HepG2 (cell line): ENCODE measurements at regions not wholly inside any gene's neighbourhood (a gene's known extent, or its start where the extent isn't known, plus 50 kb on each side); places are given as distances from the start of the nearest gene placed in this dataset.

Experiments used
- ATAC-seq: fragments of 200-7000 bp; cut with Tn5 transposase; 3 replicates; pipeline ENCODE4 v1.9.1; 2020; ENCODE audit warnings: mild to moderate bottlenecking, moderate library complexity
- BruUV-seq: library from RNA; stranded (reverse); fragments of 400-500 nt; replicated peaks from 2 replicates; lab custom pipeline; 2021; lab: Mats Ljungman, UMichigan
- CTCF ChIA-PET: fragments of 300-600 bp; formaldehyde crosslinking; extraction: SDS; loops from one replicate; lab custom pipeline; 2021; ENCODE audit warnings: low total read pairs, inconsistent platforms, low intra/inter-chr PET ratio; lab: Yijun Ruan, JAX
- POLR2A ChIA-PET: fragments of 350-600 bp; sonication (Branson Sonifier 250); formaldehyde crosslinking; loops from one replicate; lab custom pipeline; 2020; ENCODE audit warnings: antibody characterized with exemption, inconsistent platforms; lab: Yijun Ruan, JAX
- DNase-seq: peaks from one replicate; pipeline ENCODE4 v3.0.0-alpha.2; 2015; ENCODE audit warnings: low spot score
- FAIRE-seq: peaks from 3 replicates; lab custom pipeline; 2011; peaks lifted over from hg19 to GRCh38; lab: Jason Lieb, UNC
- H2AFZ ChIP-seq: one replicate; pipeline ENCODE4 v1.6.1; 2011; ENCODE audit warnings: low read length, inconsistent platforms
- H3K27ac ChIP-seq: fragments of 300-600 bp; 3 replicates; pipeline ENCODE4 v1.8.0; 2011; ENCODE audit warnings: mixed run types, mild to moderate bottlenecking, mixed read lengths, low read length, inconsistent platforms; ENCODE audit not compliant: insufficient read depth; ENCODE audit errors: extremely low read length
- H3K27me3 ChIP-seq, 2 experiments: fragments of 200-600 bp in 1 of 2; 2 replicates in 1 of 2; 3 replicates in 1 of 2; pipeline versions ENCODE4 v1.6.0 to v1.8.0; 2011; ENCODE audit warnings: low read length in 2 of 2, mild to moderate bottlenecking in 2 of 2, moderate library complexity in 2 of 2, inconsistent platforms in 1 of 2; ENCODE audit not compliant: insufficient read depth in 2 of 2, control insufficient read depth in 1 of 2
- H3K36me3 ChIP-seq, 2 experiments: fragments of 200-600 bp in 1 of 2; replicated peaks in 1 of 2; 2 replicates in 1 of 2; 3 replicates in 1 of 2; pipeline versions ENCODE4 v1.5.1 to v1.8.0; 2011; ENCODE audit warnings: low read length in 2 of 2, inconsistent platforms in 1 of 2; ENCODE audit not compliant: insufficient read depth in 2 of 2, control insufficient read depth in 1 of 2
- H3K4me1 ChIP-seq: 2 replicates; pipeline ENCODE4 v1.5.1; 2012; ENCODE audit warnings: low read length, inconsistent platforms; ENCODE audit not compliant: insufficient read depth
- H3K4me2 ChIP-seq: 2 replicates; pipeline ENCODE4 v1.6.0; 2011; ENCODE audit warnings: low read depth, low read length, inconsistent platforms
- H3K4me3 ChIP-seq, 3 experiments: fragments of 200-600 bp in 1 of 3; sonication (generic), shearing (Covaris generic) in 1 of 3; replicated peaks in 1 of 3; 2 replicates each; pipeline ENCODE4 v1.5.1; 2011 to 2016; ENCODE audit warnings: low read length in 3 of 3, inconsistent platforms in 2 of 3, low read depth in 2 of 3, mild to moderate bottlenecking in 2 of 3, control low read depth in 1 of 3, mixed read lengths in 1 of 3; ENCODE audit not compliant: insufficient read depth in 1 of 3
- H3K79me2 ChIP-seq: one replicate; pipeline ENCODE4 v1.6.1; 2011; ENCODE audit warnings: low read length, inconsistent platforms; ENCODE audit not compliant: insufficient read depth
- H3K9ac ChIP-seq: 2 replicates; pipeline ENCODE4 v1.6.0; 2011; ENCODE audit warnings: mild to moderate bottlenecking, low read depth, low read length, inconsistent platforms; ENCODE audit not compliant: insufficient read depth
- H3K9me3 ChIP-seq: 2 replicates; pipeline ENCODE4 v1.5.1; 2012; ENCODE audit warnings: mild to moderate bottlenecking, low read length
- H4K20me1 ChIP-seq: 2 replicates; pipeline ENCODE4 v1.6.0; 2011; ENCODE audit warnings: inconsistent platforms, mild to moderate bottlenecking, low read length, moderate library complexity; ENCODE audit not compliant: insufficient read depth
- HOXD1 ChIP-seq: sonication (generic); formaldehyde crosslinking; IDR thresholded peaks from 2 replicates; pipeline ENCODE4 v1.5.0; 2020; ENCODE audit warnings: missing genetic modification reagents
- PHF20 ChIP-seq: sonication (generic); formaldehyde crosslinking; IDR thresholded peaks from 2 replicates; pipeline ENCODE4 v1.5.0; 2020; ENCODE audit warnings: mild to moderate bottlenecking, missing genetic modification reagents
- SPEN ChIP-seq: sonication (generic); formaldehyde crosslinking; IDR thresholded peaks from 2 replicates; pipeline ENCODE4 v1.5.1; 2020; ENCODE audit warnings: low read depth, mild to moderate bottlenecking, missing genetic modification reagents
- ZBTB1 ChIP-seq: sonication (generic); formaldehyde crosslinking; IDR thresholded peaks from 2 replicates; pipeline ENCODE4 v1.4.0; 2020; ENCODE audit warnings: missing genetic modification reagents, borderline replicate concordance
- ZEB1 ChIP-seq: IDR thresholded peaks from 2 replicates; pipeline ENCODE4 v1.6.1; 2012; ENCODE audit warnings: mild to moderate bottlenecking, low read depth, inconsistent platforms; ENCODE audit not compliant: insufficient replicate concordance
- ZNF878 ChIP-seq: sonication (generic); formaldehyde crosslinking; IDR thresholded peaks from 2 replicates; pipeline ENCODE4 v1.8.1; 2023; ENCODE audit warnings: mild to moderate bottlenecking, missing genetic modification reagents, moderate library complexity
- WGBS: methylation state at CpG from one replicate; pipeline ENCODE4 v1.1.6; 2017; ENCODE audit warnings: low lambda C conversion rate; 5-methylcytosine and 5-hydroxymethylcytosine counted together
- in situ Hi-C: cut with HindIII; loops from 2 replicates; pipeline ENCODE4 v1.10.0; 2017; ENCODE audit warnings: low pct_unique_long_range_greater_than_20kb; ENCODE audit not compliant: extremely low pct_ligation_motif_present
- intact Hi-C: fragments of 100-400 bp; cut with micrococcal nuclease; formaldehyde crosslinking; loops from one replicate; pipeline ENCODE4 v1.10.0; 2022; ENCODE audit not compliant: unreplicated experiment
- TF ChIP-seq, protein P1 (sequence below): sonication (generic); formaldehyde crosslinking; IDR thresholded peaks from 2 replicates; pipeline ENCODE4 v1.4.0; 2020; ENCODE audit warnings: missing genetic modification reagents
- TF ChIP-seq, protein P2 (sequence below): sonication (generic); formaldehyde crosslinking; IDR thresholded peaks from 2 replicates; pipeline ENCODE4 v1.4.0; 2020; ENCODE audit warnings: missing genetic modification reagents
- TF ChIP-seq, protein P3 (sequence below): sonication (generic); formaldehyde crosslinking; IDR thresholded peaks from 2 replicates; pipeline ENCODE4 v1.4.0; 2020; ENCODE audit warnings: mild to moderate bottlenecking, missing genetic modification reagents
- TF ChIP-seq, protein P4 (sequence below): sonication (generic); formaldehyde crosslinking; IDR thresholded peaks from 2 replicates; pipeline ENCODE4 v1.9.0; 2022; ENCODE audit warnings: low read depth, missing genetic modification reagents

- no peak overlapping the region for H3K27ac ChIP-seq
- H4K20me1 ChIP-seq, result no peaks in the 10 kb centered on the region
- ATAC-seq, result no peak
- H3K4me1 ChIP-seq, result peaks cover 11% of the 10 kb centered on the region
- H3K9me3 ChIP-seq, result no peaks in the 10 kb centered on the region
- no peak overlapping the region for H3K4me2 ChIP-seq
- no peak overlapping the region for H3K9ac ChIP-seq
- no peaks in the 10 kb centered on the region for H3K36me3 ChIP-seq
- 10% methylated on average over 2 of the region's 2 CpGs for WGBS
- H3K79me2 ChIP-seq, result no peaks in the 10 kb centered on the region
- CTCF ChIA-PET, result no interaction called here
- TF ChIP-seq ZNF878 (CRISPR knock-in tag), result no peak
- no peak for TF ChIP-seq ZBTB1
- TF ChIP-seq HOXD1 (CRISPR knock-in tag), result no peak
- TF ChIP-seq ZEB1, result no peak
- TF ChIP-seq PHF20 (CRISPR knock-in tag), result no peak
- TF ChIP-seq SPEN (CRISPR knock-in tag), result no peak
- TF ChIP-seq, protein P1, sequence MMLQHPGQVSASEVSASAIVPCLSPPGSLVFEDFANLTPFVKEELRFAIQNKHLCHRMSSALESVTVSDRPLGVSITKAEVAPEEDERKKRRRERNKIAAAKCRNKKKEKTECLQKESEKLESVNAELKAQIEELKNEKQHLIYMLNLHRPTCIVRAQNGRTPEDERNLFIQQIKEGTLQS, result no peak
- TF ChIP-seq, all 625 proteins: peak for 0
- FAIRE-seq (no peak), DNase-seq (no peak)
- Histone ChIP-seq H3K27me3 (no peaks in the 10 kb centered on the region), H3K4me3 (no peak overlapping the region), H2AFZ (no peak overlapping the region)
- POLR2A ChIA-PET, result no interaction called here
- BruUV-seq, result no TSS peak
- intact Hi-C loops, result no loop called here
- in situ Hi-C loops, result no loop called here
Observed at GRCh38 chr7:46029111-46029704, 108.1 kb upstream of the IGFBP3 start.

DNA sequence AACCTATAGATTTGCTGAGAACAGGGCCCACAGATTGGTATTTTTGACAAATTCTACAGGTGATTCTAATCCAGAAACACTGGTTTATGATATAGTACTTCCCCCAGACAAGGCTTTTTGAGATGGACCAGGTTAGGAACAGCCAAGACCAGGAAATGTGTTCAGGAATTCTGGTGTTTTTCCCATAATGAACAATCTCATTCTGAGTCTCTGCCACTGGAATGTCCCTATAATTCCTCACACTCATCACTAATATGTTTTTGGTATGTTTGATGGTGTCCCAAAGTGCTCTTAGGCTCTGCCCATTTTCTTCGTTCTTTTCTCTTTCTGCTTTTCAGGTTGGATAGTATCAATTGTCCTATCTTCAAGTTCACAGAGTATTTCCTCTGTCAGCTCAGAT, 107.2 kb upstream of the IGFBP3 start:
- Histone ChIP-seq H3K4me2 (no peak overlapping the region), H4K20me1 (no peaks in the 10 kb centered on the region), H3K27ac (no peak overlapping the region), H3K4me1 (peaks cover 11% of the 10 kb centered on the region), H3K4me3 (no peak overlapping the region), H3K79me2 (no peaks in the 10 kb centered on the region), H3K9me3 (no peaks in the 10 kb centered on the region), H3K27me3 (no peaks in the 10 kb centered on the region), H3K9ac (no peak overlapping the region), H2AFZ (no peak overlapping the region), H3K36me3 (no peaks in the 10 kb centered on the region)
- DNase-seq (no peak), ATAC-seq (no peak), FAIRE-seq (no peak)
- intact Hi-C loops, result no loop called here
- no TSS peak for BruUV-seq
- ChIA-PET POLR2A (no interaction called here), CTCF (no interaction called here)
- WGBS, result 7% methylated on average over 1 of the region's 1 CpG
- in situ Hi-C loops, result no loop called here
- TF ChIP-seq, protein P2, sequence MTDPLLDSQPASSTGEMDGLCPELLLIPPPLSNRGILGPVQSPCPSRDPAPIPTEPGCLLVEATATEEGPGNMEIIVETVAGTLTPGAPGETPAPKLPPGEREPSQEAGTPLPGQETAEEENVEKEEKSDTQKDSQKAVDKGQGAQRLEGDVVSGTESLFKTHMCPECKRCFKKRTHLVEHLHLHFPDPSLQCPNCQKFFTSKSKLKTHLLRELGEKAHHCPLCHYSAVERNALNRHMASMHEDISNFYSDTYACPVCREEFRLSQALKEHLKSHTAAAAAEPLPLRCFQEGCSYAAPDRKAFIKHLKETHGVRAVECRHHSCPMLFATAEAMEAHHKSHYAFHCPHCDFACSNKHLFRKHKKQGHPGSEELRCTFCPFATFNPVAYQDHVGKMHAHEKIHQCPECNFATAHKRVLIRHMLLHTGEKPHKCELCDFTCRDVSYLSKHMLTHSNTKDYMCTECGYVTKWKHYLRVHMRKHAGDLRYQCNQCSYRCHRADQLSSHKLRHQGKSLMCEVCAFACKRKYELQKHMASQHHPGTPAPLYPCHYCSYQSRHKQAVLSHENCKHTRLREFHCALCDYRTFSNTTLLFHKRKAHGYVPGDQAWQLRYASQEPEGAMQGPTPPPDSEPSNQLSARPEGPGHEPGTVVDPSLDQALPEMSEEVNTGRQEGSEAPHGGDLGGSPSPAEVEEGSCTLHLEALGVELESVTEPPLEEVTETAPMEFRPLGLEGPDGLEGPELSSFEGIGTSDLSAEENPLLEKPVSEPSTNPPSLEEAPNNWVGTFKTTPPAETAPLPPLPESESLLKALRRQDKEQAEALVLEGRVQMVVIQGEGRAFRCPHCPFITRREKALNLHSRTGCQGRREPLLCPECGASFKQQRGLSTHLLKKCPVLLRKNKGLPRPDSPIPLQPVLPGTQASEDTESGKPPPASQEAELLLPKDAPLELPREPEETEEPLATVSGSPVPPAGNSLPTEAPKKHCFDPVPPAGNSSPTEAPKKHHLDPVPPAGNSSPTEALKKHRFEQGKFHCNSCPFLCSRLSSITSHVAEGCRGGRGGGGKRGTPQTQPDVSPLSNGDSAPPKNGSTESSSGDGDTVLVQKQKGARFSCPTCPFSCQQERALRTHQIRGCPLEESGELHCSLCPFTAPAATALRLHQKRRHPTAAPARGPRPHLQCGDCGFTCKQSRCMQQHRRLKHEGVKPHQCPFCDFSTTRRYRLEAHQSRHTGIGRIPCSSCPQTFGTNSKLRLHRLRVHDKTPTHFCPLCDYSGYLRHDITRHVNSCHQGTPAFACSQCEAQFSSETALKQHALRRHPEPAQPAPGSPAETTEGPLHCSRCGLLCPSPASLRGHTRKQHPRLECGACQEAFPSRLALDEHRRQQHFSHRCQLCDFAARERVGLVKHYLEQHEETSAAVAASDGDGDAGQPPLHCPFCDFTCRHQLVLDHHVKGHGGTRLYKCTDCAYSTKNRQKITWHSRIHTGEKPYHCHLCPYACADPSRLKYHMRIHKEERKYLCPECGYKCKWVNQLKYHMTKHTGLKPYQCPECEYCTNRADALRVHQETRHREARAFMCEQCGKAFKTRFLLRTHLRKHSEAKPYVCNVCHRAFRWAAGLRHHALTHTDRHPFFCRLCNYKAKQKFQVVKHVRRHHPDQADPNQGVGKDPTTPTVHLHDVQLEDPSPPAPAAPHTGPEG (CRISPR knock-in tag), result no peak
- TF ChIP-seq, protein P3, sequence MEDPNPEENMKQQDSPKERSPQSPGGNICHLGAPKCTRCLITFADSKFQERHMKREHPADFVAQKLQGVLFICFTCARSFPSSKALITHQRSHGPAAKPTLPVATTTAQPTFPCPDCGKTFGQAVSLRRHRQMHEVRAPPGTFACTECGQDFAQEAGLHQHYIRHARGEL (CRISPR knock-in tag), result no peak
- TF ChIP-seq, protein P4, sequence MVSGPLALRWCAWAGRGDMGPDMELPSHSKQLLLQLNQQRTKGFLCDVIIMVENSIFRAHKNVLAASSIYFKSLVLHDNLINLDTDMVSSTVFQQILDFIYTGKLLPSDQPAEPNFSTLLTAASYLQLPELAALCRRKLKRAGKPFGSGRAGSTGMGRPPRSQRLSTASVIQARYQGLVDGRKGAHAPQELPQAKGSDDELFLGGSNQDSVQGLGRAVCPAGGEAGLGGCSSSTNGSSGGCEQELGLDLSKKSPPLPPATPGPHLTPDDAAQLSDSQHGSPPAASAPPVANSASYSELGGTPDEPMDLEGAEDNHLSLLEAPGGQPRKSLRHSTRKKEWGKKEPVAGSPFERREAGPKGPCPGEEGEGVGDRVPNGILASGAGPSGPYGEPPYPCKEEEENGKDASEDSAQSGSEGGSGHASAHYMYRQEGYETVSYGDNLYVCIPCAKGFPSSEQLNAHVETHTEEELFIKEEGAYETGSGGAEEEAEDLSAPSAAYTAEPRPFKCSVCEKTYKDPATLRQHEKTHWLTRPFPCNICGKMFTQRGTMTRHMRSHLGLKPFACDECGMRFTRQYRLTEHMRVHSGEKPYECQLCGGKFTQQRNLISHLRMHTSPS, result no peak
